ENCODE measurements at regions not wholly inside any gene's neighbourhood (a gene's known extent, or its start where the extent isn't known, plus 50 kb on each side); places are given as distances from the start of the nearest gene placed in this dataset.

- no peak overlapping the region for H2AFZ ChIP-seq (ENCODE audit: low read depth, low read length, severe bottlenecking)
- H4K20me1 ChIP-seq (ENCODE audit: low read depth, low read length) = no peaks in the 10 kb centered on the region
- no peak overlapping the region for H3K9ac ChIP-seq (ENCODE audit: low read length)
- no peaks in the 10 kb centered on the region for H3K36me3 ChIP-seq (ENCODE audit: low read length)
- TF ChIP-seq CTCF (IDR thresholded peaks at IDR 0.05; ENCODE audit: insufficient read depth, low read length, poor library complexity, severe bottlenecking) = no peak
- no peak for TF ChIP-seq EZH2phosphoT487 (conservative IDR thresholded peaks at IDR 0.05; ENCODE audit: low read length)
- no peaks in the 10 kb centered on the region for H3F3A ChIP-seq (ENCODE audit: insufficient read depth)
- H3K79me2 ChIP-seq (ENCODE audit: insufficient read depth, low read length) = no peaks in the 10 kb centered on the region
- no peak overlapping the region for H3K27ac ChIP-seq (ENCODE audit: low read depth, low read length)
- H3K9me3 ChIP-seq (ENCODE audit: insufficient read depth, low read length) = no peaks in the 10 kb centered on the region
- no peak overlapping the region for H3K4me3 ChIP-seq (ENCODE audit: insufficient read depth, low read length, poor library complexity, severe bottlenecking)
- H3K9me2 ChIP-seq (replicated peaks; ENCODE audit: insufficient read depth, low read length) = no peaks in the 10 kb centered on the region
- no peak overlapping the region for H3K4me2 ChIP-seq (ENCODE audit: low read depth, low read length, poor library complexity, severe bottlenecking)
- no peaks in the 10 kb centered on the region for H3K27me3 ChIP-seq (ENCODE audit: low read length)
Observed at GRCh38 chr1:14440166-14440565, 158.3 kb upstream of the KAZN start.

- no peak overlapping the region for H3K9ac ChIP-seq (ENCODE audit: low read length)
- no peak overlapping the region for H3K4me2 ChIP-seq (ENCODE audit: low read depth, low read length, poor library complexity, severe bottlenecking)
- no peaks in the 10 kb centered on the region for H3K79me2 ChIP-seq (ENCODE audit: insufficient read depth, low read length)
- no peaks in the 10 kb centered on the region for H3F3A ChIP-seq (ENCODE audit: insufficient read depth)
- H2AFZ ChIP-seq (ENCODE audit: low read depth, low read length, severe bottlenecking) = no peak overlapping the region
- H3K9me3 ChIP-seq (ENCODE audit: insufficient read depth, low read length) = no peaks in the 10 kb centered on the region
- no peak overlapping the region for H3K27ac ChIP-seq (ENCODE audit: low read depth, low read length)
- no peaks in the 10 kb centered on the region for H4K20me1 ChIP-seq (ENCODE audit: low read depth, low read length)
- TF ChIP-seq EZH2phosphoT487 (conservative IDR thresholded peaks at IDR 0.05; ENCODE audit: low read length) = no peak
- no peak for TF ChIP-seq CTCF (IDR thresholded peaks at IDR 0.05; ENCODE audit: insufficient read depth, low read length, poor library complexity, severe bottlenecking)
- H3K36me3 ChIP-seq (ENCODE audit: low read length) = no peaks in the 10 kb centered on the region
- no peaks in the 10 kb centered on the region for H3K27me3 ChIP-seq (ENCODE audit: low read length)
- H3K9me2 ChIP-seq (replicated peaks; ENCODE audit: insufficient read depth, low read length) = no peaks in the 10 kb centered on the region
- H3K4me3 ChIP-seq (ENCODE audit: insufficient read depth, low read length, poor library complexity, severe bottlenecking) = no peak overlapping the region
Observed at GRCh38 chr1:14440731-14441130, 157.8 kb upstream of the KAZN start.

- H3K9ac ChIP-seq (ENCODE audit: low read length) = no peak overlapping the region
- no peak overlapping the region for H2AFZ ChIP-seq (ENCODE audit: low read depth, low read length, severe bottlenecking)
- H3K27me3 ChIP-seq (ENCODE audit: low read length) = no peaks in the 10 kb centered on the region
- no peaks in the 10 kb centered on the region for H3K9me2 ChIP-seq (replicated peaks; ENCODE audit: insufficient read depth, low read length)
- TF ChIP-seq CTCF (IDR thresholded peaks at IDR 0.05; ENCODE audit: insufficient read depth, low read length, poor library complexity, severe bottlenecking) (no peak), EZH2phosphoT487 (conservative IDR thresholded peaks at IDR 0.05; ENCODE audit: low read length) (no peak)
- no peaks in the 10 kb centered on the region for H3F3A ChIP-seq (ENCODE audit: insufficient read depth)
- no peak overlapping the region for H3K27ac ChIP-seq (ENCODE audit: low read depth, low read length)
- H3K4me3 ChIP-seq (ENCODE audit: insufficient read depth, low read length, poor library complexity, severe bottlenecking) = no peak overlapping the region
- H3K9me3 ChIP-seq (ENCODE audit: insufficient read depth, low read length) = no peaks in the 10 kb centered on the region
- no peaks in the 10 kb centered on the region for H4K20me1 ChIP-seq (ENCODE audit: low read depth, low read length)
- H3K79me2 ChIP-seq (ENCODE audit: insufficient read depth, low read length) = no peaks in the 10 kb centered on the region
- no peak overlapping the region for H3K4me2 ChIP-seq (ENCODE audit: low read depth, low read length, poor library complexity, severe bottlenecking)
- H3K36me3 ChIP-seq (ENCODE audit: low read length) = no peaks in the 10 kb centered on the region
Observed at GRCh38 chr1:14441302-14441741, 157.2 kb upstream of the KAZN start.

Measured in SU-DHL-6 (cell line).